GM12878 (cell line): ENCODE measurements at regions not wholly inside any gene's neighbourhood (a gene's known extent, or its start where the extent isn't known, plus 50 kb on each side); places are given as distances from the start of the nearest gene placed in this dataset.

Experiments
- ATAC-seq: fragments of 200-7000 bp; cut with Tn5 transposase; 3 replicates; pipeline ENCODE4 v1.9.1; 2020; ENCODE audit warnings: mild to moderate bottlenecking, moderate library complexity
- BruUV-seq: library from RNA; stranded (reverse); fragments of 400-500 nt; replicated peaks from 2 replicates; lab custom pipeline; 2021; lab: Mats Ljungman, UMichigan
- CTCF ChIA-PET: fragments of 300-600 bp; sonication (Branson Sonifier 250); formaldehyde crosslinking; extraction: SDS; loops from one replicate; lab custom pipeline; 2021; ENCODE audit warnings: inconsistent platforms; lab: Yijun Ruan, JAX
- POLR2A ChIA-PET: fragments of 350-600 bp; formaldehyde crosslinking; extraction: SDS; loops from one replicate; lab custom pipeline; 2021; ENCODE audit warnings: inconsistent platforms; lab: Charles Lee
- RAD21 ChIA-PET: fragments of 300-600 bp; sonication (Branson Sonifier 250); formaldehyde crosslinking; loops from one replicate; lab custom pipeline; 2023; ENCODE audit warnings: antibody characterized with exemption; ENCODE audit not compliant: unreplicated experiment; lab: Charles Lee
- SMC1A ChIA-PET: fragments of 300-600 bp; sonication (Branson Sonifier 250); formaldehyde crosslinking; loops from one replicate; lab custom pipeline; 2023; ENCODE audit not compliant: unreplicated experiment, uncharacterized antibody; lab: Charles Lee
- DNase-seq: peaks from one replicate; pipeline ENCODE4 v3.0.0-alpha.2; 2011; ENCODE audit warnings: low read depth, low spot score
- FAIRE-seq: peaks from 3 replicates; lab custom pipeline; 2011; peaks lifted over from hg19 to GRCh38; lab: Jason Lieb, UNC
- H2AFZ ChIP-seq: 2 replicates; pipeline ENCODE4 v1.6.0; 2011; ENCODE audit warnings: low read depth, low read length, control low read depth; ENCODE audit not compliant: control insufficient read depth
- H3K27ac ChIP-seq: 2 replicates; pipeline ENCODE4 v1.5.1; 2011; ENCODE audit warnings: control low read depth; ENCODE audit not compliant: control insufficient read depth, insufficient read depth
- H3K27me3 ChIP-seq, 2 experiments: replicated peaks in 1 of 2; 2 replicates each; pipeline versions ENCODE4 v1.6.0 to v1.6.1; 2011; ENCODE audit warnings: low read length in 1 of 2; ENCODE audit not compliant: control insufficient read depth in 2 of 2, insufficient read depth in 2 of 2
- H3K36me3 ChIP-seq, 2 experiments: 2 replicates each; pipeline ENCODE4 v1.5.1; 2011; ENCODE audit warnings: low read length in 1 of 2; ENCODE audit not compliant: control insufficient read depth in 2 of 2, insufficient read depth in 2 of 2
- H3K4me1 ChIP-seq: 2 replicates; pipeline ENCODE4 v1.6.1; 2011; ENCODE audit warnings: mild to moderate bottlenecking, low read length, moderate library complexity, mixed read lengths; ENCODE audit not compliant: control insufficient read depth, insufficient read depth
- H3K4me2 ChIP-seq: 2 replicates; pipeline ENCODE4 v1.6.0; 2011; ENCODE audit warnings: control low read depth; ENCODE audit not compliant: control insufficient read depth, insufficient read depth
- H3K4me3 ChIP-seq: fragments of 200-600 bp; sonication (generic); 2 replicates; pipeline ENCODE4 v1.5.1; 2016
- H3K79me2 ChIP-seq: 2 replicates; pipeline ENCODE4 v1.6.0; 2011; ENCODE audit warnings: low read length; ENCODE audit not compliant: control insufficient read depth, insufficient read depth
- H3K9ac ChIP-seq: 2 replicates; pipeline ENCODE4 v1.8.0; 2011; ENCODE audit warnings: low read length, control low read depth, mixed read lengths; ENCODE audit not compliant: control insufficient read depth, insufficient read depth
- H3K9me3 ChIP-seq: replicated peaks from 3 replicates; pipeline ENCODE4 v1.5.1; 2011; ENCODE audit warnings: mild to moderate bottlenecking, low read length; ENCODE audit not compliant: control insufficient read depth, insufficient read depth
- H4K20me1 ChIP-seq: 2 replicates; pipeline ENCODE4 v1.6.0; 2011; ENCODE audit not compliant: control insufficient read depth, insufficient read depth
- BCL3 ChIP-seq: IDR thresholded peaks from 2 replicates; pipeline ENCODE4 v1.6.1; 2011; ENCODE audit warnings: borderline replicate concordance, low read depth, mild to moderate bottlenecking, moderate library complexity, low read length; ENCODE audit not compliant: insufficient read depth, poor library complexity, severe bottlenecking
- CBX5 ChIP-seq: sonication (generic); IDR thresholded peaks from 2 replicates; pipeline ENCODE4 v1.6.1; 2016; ENCODE audit warnings: low read depth, moderate library complexity, mild to moderate bottlenecking, inconsistent platforms
- CHD1 ChIP-seq: IDR thresholded peaks from 2 replicates; pipeline ENCODE4 v1.6.1; 2012; ENCODE audit warnings: low read depth, low read length, improper control_type of control experiment
- HCFC1 ChIP-seq: fragments of 150-350 bp; IDR thresholded peaks from 2 replicates; pipeline ENCODE4 v1.6.1; 2014; ENCODE audit warnings: low read length
- LARP7 ChIP-seq: fragments of 450-650 bp; IDR thresholded peaks from 2 replicates; pipeline ENCODE4 v1.6.1; 2017; ENCODE audit warnings: mild to moderate bottlenecking
- MTA3 ChIP-seq: IDR thresholded peaks from 2 replicates; pipeline ENCODE4 v1.6.1; 2012; ENCODE audit warnings: low read length, inconsistent platforms, borderline replicate concordance
- NFYB ChIP-seq: IDR thresholded peaks from 2 replicates; pipeline ENCODE4 v1.6.1; 2011; ENCODE audit warnings: low read depth, mild to moderate bottlenecking, low read length, improper control_type of control experiment, moderate library complexity; ENCODE audit not compliant: insufficient read depth
- RAD51 ChIP-seq: fragments of 450-650 bp; IDR thresholded peaks from 2 replicates; pipeline ENCODE4 v1.6.1; 2016; ENCODE audit warnings: moderate library complexity, mild to moderate bottlenecking, inconsistent platforms
- SIX5 ChIP-seq: IDR thresholded peaks from 2 replicates; pipeline ENCODE4 v1.6.1; 2011; ENCODE audit warnings: mild to moderate bottlenecking, low read depth, low read length, moderate library complexity; ENCODE audit not compliant: severe bottlenecking
- ZNF207 ChIP-seq: fragments of 450-650 bp; IDR thresholded peaks from 2 replicates; pipeline ENCODE4 v1.6.1; 2014; ENCODE audit warnings: antibody characterized with exemption, mild to moderate bottlenecking, borderline replicate concordance
- ZZZ3 ChIP-seq: IDR thresholded peaks from 2 replicates; pipeline ENCODE4 v1.6.1; 2011; ENCODE audit warnings: low read depth; ENCODE audit not compliant: control insufficient read depth, insufficient read length
- WGBS: methylation state at CpG from one replicate; pipeline ENCODE4 v1.1.6; 2016; ENCODE audit warnings: low lambda C conversion rate; ENCODE audit not compliant: insufficient replicate concordance, insufficient coverage; ENCODE audit errors: missing lambda C conversion rate; 5-methylcytosine and 5-hydroxymethylcytosine counted together
- in situ Hi-C: fragments of 300-500 bp; cut with MboI; formaldehyde crosslinking; loops from 9 replicates; pipeline ENCODE4 v1.14.3; 2018; ENCODE audit warnings: mixed read lengths
- intact Hi-C: fragments of 100-400 bp; cut with micrococcal nuclease; formaldehyde crosslinking; loops from one replicate; pipeline ENCODE4 v1.14.2; 2022; ENCODE audit not compliant: unreplicated experiment
- TF ChIP-seq, protein P1 (sequence below): fragments of 450-650 bp; IDR thresholded peaks from 2 replicates; pipeline ENCODE4 v1.6.1; 2016; ENCODE audit warnings: mild to moderate bottlenecking
- TF ChIP-seq, protein P2 (sequence below): fragments of 450-650 bp; IDR thresholded peaks from 2 replicates; pipeline ENCODE4 v1.6.1; 2017; ENCODE audit warnings: mild to moderate bottlenecking
- TF ChIP-seq, protein P3 (sequence below): IDR thresholded peaks from 2 replicates; pipeline ENCODE4 v1.6.1; 2011; ENCODE audit warnings: low read depth, low read length, improper control_type of control experiment, borderline replicate concordance
- TF ChIP-seq, protein P4 (sequence below): fragments of 150-350 bp; IDR thresholded peaks from 2 replicates; pipeline ENCODE4 v1.6.1; 2014; ENCODE audit warnings: mild to moderate bottlenecking, low read depth, low read length

- BruUV-seq: no TSS peak
- Histone ChIP-seq H3K36me3 (no peaks in the 10 kb centered on the region; a peak in 1 of 4 replicates), H3K4me1 (no peaks in the 10 kb centered on the region), H2AFZ (no peak overlapping the region), H3K4me3 (no peak overlapping the region), H4K20me1 (no peaks in the 10 kb centered on the region), H3K9me3 (no peaks in the 10 kb centered on the region; the same call in 2 of the 3 replicates), H3K4me2 (no peak overlapping the region), H3K79me2 (no peaks in the 10 kb centered on the region), H3K27ac (no peak overlapping the region), H3K9ac (no peak overlapping the region), H3K27me3 (no peaks in the 10 kb centered on the region)
- in situ Hi-C loops (no loop called here), intact Hi-C loops (no loop called here)
- SMC1A ChIA-PET: no interaction called here
- no peak for ATAC-seq
- no peak for DNase-seq
- RAD21 ChIA-PET: no interaction called here
- POLR2A ChIA-PET: no interaction called here
- 73% methylated on average over 4 of the region's 6 CpGs for WGBS
- CTCF ChIA-PET: no interaction called here
- FAIRE-seq: no peak
- TF ChIP-seq, protein P1, sequence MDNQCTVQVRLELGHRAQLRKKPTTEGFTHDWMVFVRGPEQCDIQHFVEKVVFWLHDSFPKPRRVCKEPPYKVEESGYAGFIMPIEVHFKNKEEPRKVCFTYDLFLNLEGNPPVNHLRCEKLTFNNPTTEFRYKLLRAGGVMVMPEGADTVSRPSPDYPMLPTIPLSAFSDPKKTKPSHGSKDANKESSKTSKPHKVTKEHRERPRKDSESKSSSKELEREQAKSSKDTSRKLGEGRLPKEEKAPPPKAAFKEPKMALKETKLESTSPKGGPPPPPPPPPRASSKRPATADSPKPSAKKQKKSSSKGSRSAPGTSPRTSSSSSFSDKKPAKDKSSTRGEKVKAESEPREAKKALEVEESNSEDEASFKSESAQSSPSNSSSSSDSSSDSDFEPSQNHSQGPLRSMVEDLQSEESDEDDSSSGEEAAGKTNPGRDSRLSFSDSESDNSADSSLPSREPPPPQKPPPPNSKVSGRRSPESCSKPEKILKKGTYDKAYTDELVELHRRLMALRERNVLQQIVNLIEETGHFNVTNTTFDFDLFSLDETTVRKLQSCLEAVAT: no peak
- TF ChIP-seq RAD51 (no peak), ZZZ3 (no peak), SIX5 (no peak), BCL3 (no peak), MTA3 (no peak), CHD1 (no peak), HCFC1 (no peak), ZNF207 (no peak), LARP7 (no peak), NFYB (no peak), CBX5 (no peak)
- TF ChIP-seq, protein P2, sequence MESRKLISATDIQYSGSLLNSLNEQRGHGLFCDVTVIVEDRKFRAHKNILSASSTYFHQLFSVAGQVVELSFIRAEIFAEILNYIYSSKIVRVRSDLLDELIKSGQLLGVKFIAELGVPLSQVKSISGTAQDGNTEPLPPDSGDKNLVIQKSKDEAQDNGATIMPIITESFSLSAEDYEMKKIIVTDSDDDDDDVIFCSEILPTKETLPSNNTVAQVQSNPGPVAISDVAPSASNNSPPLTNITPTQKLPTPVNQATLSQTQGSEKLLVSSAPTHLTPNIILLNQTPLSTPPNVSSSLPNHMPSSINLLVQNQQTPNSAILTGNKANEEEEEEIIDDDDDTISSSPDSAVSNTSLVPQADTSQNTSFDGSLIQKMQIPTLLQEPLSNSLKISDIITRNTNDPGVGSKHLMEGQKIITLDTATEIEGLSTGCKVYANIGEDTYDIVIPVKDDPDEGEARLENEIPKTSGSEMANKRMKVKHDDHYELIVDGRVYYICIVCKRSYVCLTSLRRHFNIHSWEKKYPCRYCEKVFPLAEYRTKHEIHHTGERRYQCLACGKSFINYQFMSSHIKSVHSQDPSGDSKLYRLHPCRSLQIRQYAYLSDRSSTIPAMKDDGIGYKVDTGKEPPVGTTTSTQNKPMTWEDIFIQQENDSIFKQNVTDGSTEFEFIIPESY: no peak
- TF ChIP-seq, protein P3, sequence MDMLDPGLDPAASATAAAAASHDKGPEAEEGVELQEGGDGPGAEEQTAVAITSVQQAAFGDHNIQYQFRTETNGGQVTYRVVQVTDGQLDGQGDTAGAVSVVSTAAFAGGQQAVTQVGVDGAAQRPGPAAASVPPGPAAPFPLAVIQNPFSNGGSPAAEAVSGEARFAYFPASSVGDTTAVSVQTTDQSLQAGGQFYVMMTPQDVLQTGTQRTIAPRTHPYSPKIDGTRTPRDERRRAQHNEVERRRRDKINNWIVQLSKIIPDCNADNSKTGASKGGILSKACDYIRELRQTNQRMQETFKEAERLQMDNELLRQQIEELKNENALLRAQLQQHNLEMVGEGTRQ: no peak
- TF ChIP-seq, protein P4, sequence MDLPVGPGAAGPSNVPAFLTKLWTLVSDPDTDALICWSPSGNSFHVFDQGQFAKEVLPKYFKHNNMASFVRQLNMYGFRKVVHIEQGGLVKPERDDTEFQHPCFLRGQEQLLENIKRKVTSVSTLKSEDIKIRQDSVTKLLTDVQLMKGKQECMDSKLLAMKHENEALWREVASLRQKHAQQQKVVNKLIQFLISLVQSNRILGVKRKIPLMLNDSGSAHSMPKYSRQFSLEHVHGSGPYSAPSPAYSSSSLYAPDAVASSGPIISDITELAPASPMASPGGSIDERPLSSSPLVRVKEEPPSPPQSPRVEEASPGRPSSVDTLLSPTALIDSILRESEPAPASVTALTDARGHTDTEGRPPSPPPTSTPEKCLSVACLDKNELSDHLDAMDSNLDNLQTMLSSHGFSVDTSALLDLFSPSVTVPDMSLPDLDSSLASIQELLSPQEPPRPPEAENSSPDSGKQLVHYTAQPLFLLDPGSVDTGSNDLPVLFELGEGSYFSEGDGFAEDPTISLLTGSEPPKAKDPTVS: no peak
These were observed 299.3 kb downstream of the BRD1 start for GRCh38 chr22:49528420-49528720.
